ENCODE measurements at regions not wholly inside any gene's neighbourhood (a gene's known extent, or its start where the extent isn't known, plus 50 kb on each side); places are given as distances from the start of the nearest gene placed in this dataset.

- no peak for DNase-seq
These were observed 173.3 kb upstream of the MYCN start for GRCh38 chr2:15766911-15767597.

- DNase-seq = no peak
These were observed 172.7 kb upstream of the MYCN start for GRCh38 chr2:15767679-15768078.

DNA sequence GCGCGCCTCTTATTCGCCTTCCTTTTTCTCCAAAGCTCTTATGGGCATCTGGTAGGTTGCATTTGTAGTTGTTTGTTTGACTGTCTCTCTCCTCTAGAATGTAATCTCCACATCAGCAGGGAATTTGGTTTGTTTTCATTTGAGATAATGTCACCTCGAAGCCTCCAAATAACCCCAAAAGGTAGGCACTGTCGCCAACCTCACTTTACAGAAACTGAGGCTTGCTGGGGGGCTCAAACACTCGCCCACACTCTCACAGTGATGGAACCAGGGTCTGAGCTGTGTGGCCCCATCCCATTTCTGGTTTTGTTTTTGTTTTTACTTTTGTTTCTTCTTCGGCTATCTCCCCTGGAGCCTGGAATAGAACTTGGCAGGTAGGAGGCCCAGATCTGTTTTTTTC, 172.2 kb upstream of the MYCN start:
- DNase-seq = no peak

DNA sequence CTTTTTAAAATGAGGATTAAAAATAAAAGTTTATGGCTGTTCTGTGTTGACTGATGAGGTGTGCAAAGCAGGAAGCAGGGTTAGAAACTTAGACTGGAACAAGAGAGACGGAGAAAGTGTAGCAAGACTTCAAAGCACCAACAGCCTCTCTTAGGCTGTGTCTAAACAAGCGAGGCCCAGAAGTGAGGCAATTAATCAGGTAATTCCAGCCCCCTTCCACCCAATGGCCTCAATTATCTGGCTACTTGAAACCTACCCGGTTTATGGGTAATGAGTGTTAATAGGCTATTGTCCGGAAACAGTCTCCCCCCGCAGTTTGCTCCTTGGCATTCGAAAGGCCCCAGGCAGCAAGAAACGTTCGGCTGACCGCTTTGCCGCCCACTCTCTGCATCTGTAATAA, 171.7 kb upstream of the MYCN start:
- DNase-seq = no peak

DNA sequence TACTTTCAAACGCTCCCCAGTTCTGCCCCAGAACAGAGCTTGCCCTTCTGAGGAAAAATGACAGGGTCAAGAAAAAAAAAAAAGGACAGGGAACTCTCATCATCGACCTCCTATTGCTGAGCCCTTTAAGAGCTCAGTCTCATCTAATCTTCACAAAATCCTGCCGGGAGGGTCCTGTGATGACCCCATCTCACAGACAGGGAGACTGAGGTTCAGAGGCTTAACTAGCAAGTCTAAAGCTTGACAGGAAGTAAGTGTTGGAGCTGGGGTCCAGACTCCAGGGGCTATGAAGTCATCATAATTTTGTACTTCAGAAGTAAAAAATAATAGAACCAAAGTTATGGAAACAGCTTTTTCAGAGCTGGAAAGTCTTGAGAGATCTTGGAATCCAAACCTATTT, 171.1 kb upstream of the MYCN start:
- DNase-seq = no peak

DNA sequence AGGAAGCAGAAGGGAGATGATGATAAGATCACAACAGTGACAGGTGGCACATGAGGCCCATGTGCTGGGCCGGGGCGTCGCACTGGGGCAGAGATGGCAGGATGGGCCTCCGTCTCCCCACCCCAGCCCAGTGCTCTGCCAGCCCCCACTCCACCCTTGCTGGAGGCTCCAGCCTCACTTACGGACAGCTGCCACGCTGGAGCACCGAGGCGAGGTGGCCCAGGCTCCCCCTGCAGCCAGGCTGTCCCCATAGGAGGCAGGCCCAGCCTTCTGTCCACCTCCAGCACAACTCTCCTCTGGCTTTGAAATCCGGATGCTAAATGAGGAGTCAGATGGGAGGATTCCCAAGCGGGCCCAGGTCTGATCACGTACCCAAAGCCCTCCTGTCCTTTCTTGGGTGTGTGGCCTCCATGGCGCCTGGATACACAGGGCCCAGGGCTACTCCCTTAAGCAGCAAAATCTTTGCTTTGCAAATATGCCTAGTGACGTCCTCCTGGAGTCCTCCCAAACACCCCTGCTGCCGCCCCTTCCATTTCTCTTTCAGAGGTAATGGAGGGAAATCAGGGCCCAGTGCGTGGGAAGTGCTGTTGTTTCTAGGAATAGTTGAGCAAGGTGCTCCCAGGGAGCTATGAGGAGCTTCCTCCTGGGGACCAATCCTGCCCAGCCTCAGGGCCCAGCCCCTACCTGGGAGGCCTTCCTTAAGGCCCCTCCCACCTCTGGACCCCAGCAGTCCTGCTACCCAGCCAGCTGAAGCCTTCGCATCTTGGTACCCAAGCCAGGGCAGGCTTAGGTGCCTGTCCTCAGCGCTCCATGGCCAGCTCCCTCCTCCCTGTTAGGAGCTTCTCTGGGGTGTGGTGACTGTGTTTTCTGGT, 170.4 kb upstream of the MYCN start:
- no peak for DNase-seq

DNA sequence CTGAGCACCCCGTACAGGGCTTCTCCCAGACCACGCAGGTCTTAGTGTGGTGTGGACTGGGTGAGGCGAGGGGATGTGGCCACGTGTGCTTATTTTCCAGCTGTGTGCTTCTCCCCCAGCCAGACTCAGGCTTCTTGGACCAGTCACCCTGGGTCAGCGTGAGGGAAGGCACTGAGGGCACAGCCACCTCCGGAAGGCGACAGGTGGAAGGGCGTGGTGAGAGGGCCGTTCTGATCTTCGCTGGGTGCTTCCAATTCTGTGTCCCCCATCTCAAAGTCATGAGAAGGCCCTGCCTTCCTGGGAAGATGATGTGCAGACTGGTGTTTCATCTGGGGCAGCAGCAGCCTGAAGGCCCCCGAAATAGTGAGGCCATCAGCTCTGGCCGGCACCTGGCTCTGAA, 169.7 kb upstream of the MYCN start:
- DNase-seq = no peak

DNA sequence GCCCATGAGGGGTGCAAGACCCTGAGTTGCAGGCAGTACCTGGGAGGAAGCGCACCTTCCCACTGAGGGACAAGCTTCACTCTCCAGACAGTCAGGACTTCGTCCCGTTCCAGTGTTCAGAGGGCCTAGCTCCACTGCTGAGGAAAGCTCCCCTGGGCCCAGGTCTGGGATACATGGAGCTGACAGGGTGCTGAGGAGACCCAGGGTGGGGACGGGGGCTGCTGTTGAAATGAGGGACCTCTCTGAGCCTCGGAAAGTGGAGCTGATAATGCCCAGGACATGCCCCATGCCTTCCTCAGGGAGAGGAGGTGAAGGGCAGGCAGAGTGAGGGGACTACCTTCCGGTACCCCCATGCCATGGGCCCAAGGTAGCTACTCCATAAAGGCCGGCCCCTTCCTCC, 169.2 kb upstream of the MYCN start:
- DNase-seq = no peak

- DNase-seq = no peak
These were observed 168.2 kb upstream of the MYCN start for GRCh38 chr2:15772086-15772595.

- no peak for DNase-seq
These were observed 167.7 kb upstream of the MYCN start for GRCh38 chr2:15772681-15773080.

- no peak for DNase-seq
These were observed 167.1 kb upstream of the MYCN start for GRCh38 chr2:15773204-15773603.

DNA sequence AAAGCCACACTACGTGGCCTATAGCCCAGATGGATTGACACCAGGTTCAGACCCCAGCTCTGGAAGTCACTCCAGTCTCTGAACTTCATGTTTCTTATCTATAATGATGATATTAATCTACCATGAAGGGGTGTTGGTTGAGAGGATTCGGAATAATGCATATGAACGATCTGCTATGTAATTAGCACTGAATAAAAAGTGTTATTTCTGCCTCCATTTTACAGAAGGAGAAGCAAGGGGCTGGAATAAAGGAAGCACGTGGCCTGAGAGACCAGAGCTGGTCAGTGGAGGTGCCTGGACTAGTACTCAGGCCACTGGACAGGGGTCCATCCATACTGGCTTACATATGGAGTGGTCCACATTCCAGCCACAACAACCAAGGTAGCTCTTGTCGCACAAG, 166.5 kb upstream of the MYCN start:
- no peak for DNase-seq

DNA sequence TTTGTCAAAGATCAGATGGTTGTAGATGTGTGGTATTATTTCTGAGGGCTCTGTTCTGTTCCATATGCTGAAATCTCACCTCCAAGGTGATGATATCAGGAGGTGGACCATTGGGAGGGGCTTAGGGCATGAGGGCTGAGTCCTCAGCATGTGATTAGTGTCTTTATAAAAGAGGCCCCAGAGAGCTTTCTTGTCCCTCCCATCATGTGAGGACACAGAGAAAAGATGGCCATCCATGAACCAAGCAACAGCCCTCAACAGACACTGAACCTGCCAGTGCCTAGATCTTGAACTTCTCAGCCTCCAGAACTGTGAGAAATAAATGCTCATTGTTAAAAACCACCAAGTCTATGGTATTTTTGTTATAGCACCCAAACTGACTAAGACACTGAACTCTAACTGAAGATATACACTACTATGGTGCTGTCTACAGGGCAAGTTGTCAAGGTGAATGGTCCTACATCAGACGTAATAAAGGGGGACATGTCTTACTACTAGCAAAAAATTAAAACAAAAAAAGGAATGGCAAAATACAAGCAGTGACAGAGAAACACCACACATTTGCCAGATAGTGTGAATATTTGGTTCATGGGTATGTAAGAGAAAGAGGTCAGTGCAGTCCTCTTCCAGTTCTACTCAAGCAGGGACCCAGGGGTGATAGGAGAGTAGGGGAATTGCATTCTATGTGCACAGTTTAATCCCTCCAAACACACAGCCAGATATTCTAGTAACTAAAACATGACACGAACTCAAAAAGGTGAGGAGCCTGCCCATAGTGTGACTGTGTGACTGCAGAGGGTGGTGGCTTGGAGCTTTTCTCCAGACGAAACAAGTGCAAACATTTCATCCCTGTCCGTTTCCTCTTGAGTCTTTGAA, 164.4 kb upstream of the MYCN start:
- DNase-seq = no peak

DNA sequence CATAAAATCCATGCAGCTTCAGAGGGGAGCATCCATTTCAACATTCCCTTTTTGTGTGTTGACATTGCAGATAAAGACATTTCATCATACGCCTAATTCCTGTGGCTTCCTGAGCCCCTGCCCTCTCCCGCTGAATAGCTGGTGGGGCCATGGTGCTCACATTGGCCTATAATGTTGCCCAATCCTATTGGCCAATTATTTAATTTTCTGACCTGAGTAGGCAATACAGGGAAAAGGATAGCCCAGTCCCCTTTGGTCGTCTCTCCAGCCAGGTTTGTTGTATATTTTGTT, 163.8 kb upstream of the MYCN start:
- DNase-seq = no peak

DNA sequence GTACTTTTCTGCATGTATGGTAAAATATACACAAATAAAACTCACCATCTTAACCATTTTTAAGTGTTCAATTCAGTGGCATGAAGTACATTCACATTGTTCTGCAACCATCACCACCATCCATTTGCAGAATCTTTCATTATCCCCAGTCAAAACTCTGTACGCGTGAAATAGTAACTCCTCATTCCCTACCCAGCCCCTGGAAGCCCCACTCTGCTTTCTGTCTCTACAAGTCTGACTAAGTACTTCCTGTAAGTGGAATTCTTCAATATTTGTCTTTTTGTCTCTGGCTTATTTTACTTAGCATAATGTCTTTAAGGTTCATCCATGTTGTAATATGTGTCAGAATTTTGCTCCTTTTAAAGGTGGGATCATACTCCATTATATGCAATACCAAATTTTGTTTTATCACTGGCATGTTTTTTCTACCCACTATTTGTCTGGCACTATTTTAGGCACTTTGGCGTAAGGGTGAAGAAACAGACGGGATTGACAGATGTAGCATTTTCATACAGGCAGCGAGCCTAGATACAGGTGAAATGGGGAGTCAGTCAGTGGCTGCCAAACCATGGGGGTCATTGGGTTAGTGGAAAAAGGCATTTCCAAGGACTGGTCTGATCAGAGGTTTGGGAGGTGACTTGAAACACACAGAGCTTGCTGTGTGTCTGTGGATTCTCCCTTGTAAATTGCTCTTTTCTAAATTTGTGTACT, 163.2 kb upstream of the MYCN start:
- DNase-seq = no peak

- no peak for DNase-seq
These were observed 162.5 kb upstream of the MYCN start for GRCh38 chr2:15777795-15778371.

GRCh38 chr2:15778529-15779219, 161.7 kb upstream of the MYCN start:
- no peak for DNase-seq

- DNase-seq = no peak
These were observed 160.8 kb upstream of the MYCN start for GRCh38 chr2:15779381-15780041.

DNA sequence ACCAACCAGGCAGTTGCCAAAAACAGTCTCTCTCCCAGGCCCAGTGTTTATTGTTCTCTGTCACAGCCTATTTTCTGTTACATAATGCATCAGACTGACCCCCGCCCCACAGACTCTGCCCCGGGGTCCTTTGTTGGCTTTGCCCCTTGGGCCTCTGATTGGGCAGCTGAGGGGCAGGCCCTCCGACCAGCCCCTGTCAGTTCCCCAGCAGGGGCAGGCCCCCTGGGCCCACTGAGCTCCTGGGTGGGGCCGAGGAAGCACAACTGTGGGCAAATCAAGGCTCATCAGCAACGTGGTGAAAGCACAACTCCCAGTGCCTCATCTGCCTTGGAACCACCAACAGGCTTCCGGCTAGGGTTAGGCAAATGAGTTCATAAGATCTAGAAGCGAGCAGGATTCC, 160.1 kb upstream of the MYCN start:
- no peak for DNase-seq

DNA sequence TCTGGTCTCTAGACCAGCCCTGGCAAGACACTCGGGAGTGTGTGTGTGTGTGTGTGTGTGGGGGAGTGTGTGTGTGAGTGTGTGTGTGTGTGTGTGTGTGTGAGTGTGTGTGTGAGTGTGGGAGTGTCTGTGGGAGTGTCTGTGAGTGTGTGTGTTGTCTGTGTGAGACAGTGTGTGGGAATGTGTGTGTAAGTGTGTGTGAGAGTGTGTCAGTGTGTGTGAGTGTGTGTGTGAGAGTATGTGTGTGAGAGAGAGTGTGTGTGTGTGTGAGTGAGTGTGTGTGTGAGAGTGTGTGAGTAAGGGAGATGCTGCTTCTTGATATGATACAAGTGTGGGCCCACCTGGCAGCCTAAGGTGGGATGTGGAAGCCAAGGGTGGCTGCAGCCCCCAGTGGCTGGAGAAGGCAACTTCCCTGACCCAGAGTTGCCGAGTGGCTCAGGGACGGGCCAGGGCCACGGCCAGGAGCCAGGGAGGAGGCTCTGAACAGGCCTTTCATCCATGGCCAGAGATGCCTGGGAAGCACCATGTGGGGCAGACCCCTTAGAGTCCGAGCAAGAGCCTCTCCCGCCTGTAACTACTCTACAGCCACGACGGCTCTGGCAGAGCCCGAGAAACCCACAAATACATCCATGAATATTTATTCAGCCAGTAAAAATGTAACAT, 159.3 kb upstream of the MYCN start:
- DNase-seq = no peak
